ENCODE measurements at regions not wholly inside any gene's neighbourhood (a gene's known extent, or its start where the extent isn't known, plus 50 kb on each side); places are given as distances from the start of the nearest gene placed in this dataset.

- TF ChIP-seq TAF1 (IDR thresholded peaks at IDR 0.05; ENCODE audit: borderline replicate concordance, insufficient read depth, low read length) (no peak), POLR2AphosphoS5 (IDR thresholded peaks at IDR 0.05; ENCODE audit: low read depth, low read length) (no peak)
- TF ChIP-seq, protein P1, sequence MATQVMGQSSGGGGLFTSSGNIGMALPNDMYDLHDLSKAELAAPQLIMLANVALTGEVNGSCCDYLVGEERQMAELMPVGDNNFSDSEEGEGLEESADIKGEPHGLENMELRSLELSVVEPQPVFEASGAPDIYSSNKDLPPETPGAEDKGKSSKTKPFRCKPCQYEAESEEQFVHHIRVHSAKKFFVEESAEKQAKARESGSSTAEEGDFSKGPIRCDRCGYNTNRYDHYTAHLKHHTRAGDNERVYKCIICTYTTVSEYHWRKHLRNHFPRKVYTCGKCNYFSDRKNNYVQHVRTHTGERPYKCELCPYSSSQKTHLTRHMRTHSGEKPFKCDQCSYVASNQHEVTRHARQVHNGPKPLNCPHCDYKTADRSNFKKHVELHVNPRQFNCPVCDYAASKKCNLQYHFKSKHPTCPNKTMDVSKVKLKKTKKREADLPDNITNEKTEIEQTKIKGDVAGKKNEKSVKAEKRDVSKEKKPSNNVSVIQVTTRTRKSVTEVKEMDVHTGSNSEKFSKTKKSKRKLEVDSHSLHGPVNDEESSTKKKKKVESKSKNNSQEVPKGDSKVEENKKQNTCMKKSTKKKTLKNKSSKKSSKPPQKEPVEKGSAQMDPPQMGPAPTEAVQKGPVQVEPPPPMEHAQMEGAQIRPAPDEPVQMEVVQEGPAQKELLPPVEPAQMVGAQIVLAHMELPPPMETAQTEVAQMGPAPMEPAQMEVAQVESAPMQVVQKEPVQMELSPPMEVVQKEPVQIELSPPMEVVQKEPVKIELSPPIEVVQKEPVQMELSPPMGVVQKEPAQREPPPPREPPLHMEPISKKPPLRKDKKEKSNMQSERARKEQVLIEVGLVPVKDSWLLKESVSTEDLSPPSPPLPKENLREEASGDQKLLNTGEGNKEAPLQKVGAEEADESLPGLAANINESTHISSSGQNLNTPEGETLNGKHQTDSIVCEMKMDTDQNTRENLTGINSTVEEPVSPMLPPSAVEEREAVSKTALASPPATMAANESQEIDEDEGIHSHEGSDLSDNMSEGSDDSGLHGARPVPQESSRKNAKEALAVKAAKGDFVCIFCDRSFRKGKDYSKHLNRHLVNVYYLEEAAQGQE (IDR thresholded peaks at IDR 0.05; ENCODE audit: insufficient read depth in 1 of 2, low read depth in 2 of 2, low read length in 2 of 2): no peak
Measured at GRCh38 chr5:7957329-7957728, 88.4 kb downstream of the MTRR start.

Data from PFSK-1 (cell line).